HCT116 (cell line): ENCODE measurements at regions not wholly inside any gene's neighbourhood (a gene's known extent, or its start where the extent isn't known, plus 50 kb on each side); places are given as distances from the start of the nearest gene placed in this dataset.

Source experiments
- ATAC-seq: fragments of 200-7000 bp; cut with Tn5 transposase; 2 replicates; pipeline ENCODE4 v1.9.1; 2020; ENCODE audit warnings: mild to moderate bottlenecking, moderate library complexity
- BruUV-seq: library from RNA; stranded (reverse); fragments of 400-500 nt; replicated peaks from 2 replicates; lab custom pipeline; 2021; lab: Mats Ljungman, UMichigan
- CTCF ChIA-PET: fragments of 300-600 bp; sonication (Branson Sonifier 250); formaldehyde crosslinking; loops from one replicate; lab custom pipeline; 2021; ENCODE audit warnings: antibody characterized with exemption; lab: Charles Lee
- POLR2A ChIA-PET: fragments of 300-600, 350-600 bp; sonication (Branson Sonifier 250); formaldehyde crosslinking; loops from one replicate; lab custom pipeline; 2021; ENCODE audit warnings: antibody characterized with exemption; lab: Charles Lee
- RAD21 ChIA-PET, 2 experiments: fragments of 300-600 bp; sonication (Branson Sonifier 250); formaldehyde crosslinking; loops; one replicate each; lab custom pipeline; 2023; ENCODE audit warnings: low total read pairs in 2 of 2; ENCODE audit not compliant: uncharacterized antibody in 2 of 2, unreplicated experiment in 2 of 2, low non-redundant PET in 1 of 2; lab: Charles Lee
- DNase-seq: peaks from one replicate; pipeline ENCODE4 v3.0.0-alpha.2; 2010; ENCODE audit warnings: low read depth, low spot score
- H2AFZ ChIP-seq: fragments of 200-600 bp; shearing (Covaris generic), sonication (generic); 2 replicates; pipeline ENCODE4 v1.6.1; 2017; ENCODE audit warnings: low read depth, mixed run types, mixed read lengths, antibody characterized with exemption, low read length; ENCODE audit not compliant: poor library complexity, severe bottlenecking
- H3K27ac ChIP-seq: 2 replicates; pipeline ENCODE4 v1.5.1; 2012; ENCODE audit warnings: low read depth, low read length
- H3K27me3 ChIP-seq: fragments of 200-600 bp; sonication (generic); 2 replicates; pipeline ENCODE4 v1.6.1; 2016; ENCODE audit warnings: mixed run types, low read length, mixed read lengths; ENCODE audit not compliant: insufficient read depth
- H3K36me3 ChIP-seq, 2 experiments: fragments of 200-500 bp in 1 of 2; fragments of 200-600 bp in 1 of 2; sonication (Bioruptor generic) in 1 of 2; sonication (generic) in 1 of 2; 2 replicates each; pipeline versions ENCODE4 v1.5.1 to v1.6.1; 2014 to 2016; ENCODE audit warnings: low read length in 2 of 2, inconsistent platforms in 1 of 2, mixed read lengths in 1 of 2, mixed run types in 1 of 2; ENCODE audit not compliant: insufficient read depth in 2 of 2, control insufficient read depth in 1 of 2
- H3K4me1 ChIP-seq, 2 experiments: fragments of 200-600 bp in 1 of 2; sonication (generic) in 1 of 2; 2 replicates each; pipeline versions ENCODE4 v1.5.1 to v1.6.1; 2012 to 2017; ENCODE audit warnings: low read length in 2 of 2, inconsistent platforms in 1 of 2, mild to moderate bottlenecking in 1 of 2, mixed read lengths in 1 of 2, mixed run types in 1 of 2, moderate library complexity in 1 of 2; ENCODE audit not compliant: insufficient read depth in 2 of 2, control insufficient read depth in 1 of 2
- H3K4me2 ChIP-seq: fragments of 200-600 bp; sonication (generic); 2 replicates; pipeline ENCODE4 v1.6.1; 2017; ENCODE audit warnings: mixed run types, low read length, mixed read lengths
- H3K4me3 ChIP-seq, 2 experiments: fragments of 200-600 bp in 1 of 2; sonication (generic) in 1 of 2; replicated peaks in 1 of 2; 2 replicates each; pipeline ENCODE4 v1.5.1; 2011 to 2016; ENCODE audit warnings: low read length in 2 of 2, control low read depth in 1 of 2, low read depth in 1 of 2, mild to moderate bottlenecking in 1 of 2, mixed read lengths in 1 of 2, mixed run types in 1 of 2
- H3K79me2 ChIP-seq: fragments of 200-600 bp; sonication (generic); 2 replicates; pipeline ENCODE4 v1.6.1; 2017; ENCODE audit warnings: mild to moderate bottlenecking, mixed run types, low read length, moderate library complexity, mixed read lengths; ENCODE audit not compliant: insufficient read depth
- H3K9ac ChIP-seq: fragments of 200-600 bp; sonication (generic); 2 replicates; pipeline ENCODE4 v1.6.1; 2016; ENCODE audit warnings: low read length, mixed read lengths
- H3K9me2 ChIP-seq: fragments of 200-600 bp; sonication (generic), shearing (Covaris generic); 2 replicates; pipeline ENCODE4 v1.6.1; 2017; ENCODE audit warnings: mixed run types, mild to moderate bottlenecking, moderate library complexity; ENCODE audit not compliant: insufficient read depth
- H3K9me3 ChIP-seq, 2 experiments: fragments of 200-500 bp in 1 of 2; fragments of 200-600 bp in 1 of 2; sonication (Bioruptor generic) in 1 of 2; sonication (generic) in 1 of 2; 2 replicates each; pipeline ENCODE4 v1.6.1; 2014 to 2017; ENCODE audit warnings: low read length in 2 of 2, mixed read lengths in 2 of 2, inconsistent platforms in 1 of 2, low read depth in 1 of 2, mild to moderate bottlenecking in 1 of 2, mixed run types in 1 of 2, moderate library complexity in 1 of 2; ENCODE audit not compliant: control insufficient read depth in 1 of 2, insufficient read depth in 1 of 2
- H4K20me1 ChIP-seq: fragments of 200-600 bp; sonication (generic), shearing (Covaris generic); 2 replicates; pipeline ENCODE4 v1.6.1; 2017; ENCODE audit warnings: mixed run types, mild to moderate bottlenecking, moderate library complexity; ENCODE audit not compliant: insufficient read depth
- ATF3 ChIP-seq: IDR thresholded peaks from 2 replicates; pipeline ENCODE4 v1.6.1; 2012
- CTCF ChIP-seq, 3 experiments: fragments of 200-600 bp in 1 of 3; sonication (generic) in 1 of 3; IDR thresholded peaks in 2 of 3; conservative IDR thresholded peaks in 1 of 3; 2 replicates each; pipeline ENCODE4 v1.5.1; 2012 to 2017; ENCODE audit warnings: low read depth in 2 of 3, low read length in 2 of 3, antibody characterized with exemption in 1 of 3, borderline replicate concordance in 1 of 3, control low read depth in 1 of 3, mild to moderate bottlenecking in 1 of 3, mixed read lengths in 1 of 3, mixed run types in 1 of 3, moderate library complexity in 1 of 3; ENCODE audit not compliant: insufficient read depth in 1 of 3
- ELF1 ChIP-seq: IDR thresholded peaks from 2 replicates; pipeline ENCODE4 v1.6.1; 2012; ENCODE audit warnings: low read depth, borderline replicate concordance
- EZH2 ChIP-seq: fragments of 200-600 bp; sonication (generic); IDR thresholded peaks from 2 replicates; pipeline ENCODE4 v1.6.1; 2017; ENCODE audit warnings: antibody characterized with exemption, mixed run types
- EZH2phosphoT487 ChIP-seq: fragments of 200-600 bp; IDR thresholded peaks from 2 replicates; pipeline ENCODE4 v1.6.1; 2018; ENCODE audit warnings: antibody characterized with exemption, borderline replicate concordance
- FOSL1 ChIP-seq: IDR thresholded peaks from 2 replicates; pipeline ENCODE4 v1.6.1; 2012; ENCODE audit warnings: low read depth
- MAX ChIP-seq: IDR thresholded peaks from 2 replicates; pipeline ENCODE4 v1.6.1; 2012
- POLR2A ChIP-seq: IDR thresholded peaks from 2 replicates; pipeline ENCODE4 v1.7.0; 2011; ENCODE audit warnings: borderline replicate concordance; ENCODE audit not compliant: insufficient read depth, insufficient read length; ENCODE audit errors: extremely low read depth
- POLR2AphosphoS5 ChIP-seq: IDR thresholded peaks from 2 replicates; pipeline ENCODE4 v1.6.1; 2011; ENCODE audit warnings: mild to moderate bottlenecking, low read depth, low read length, moderate library complexity
- RAD21 ChIP-seq: IDR thresholded peaks from 2 replicates; pipeline ENCODE4 v1.6.1; 2012; ENCODE audit warnings: low read depth, mild to moderate bottlenecking
- SIN3A ChIP-seq: IDR thresholded peaks from 2 replicates; pipeline ENCODE4 v1.6.1; 2012; ENCODE audit warnings: low read depth
- SP1 ChIP-seq: IDR thresholded peaks from 2 replicates; pipeline ENCODE4 v1.6.1; 2012; ENCODE audit warnings: low read depth
- SRF ChIP-seq: IDR thresholded peaks from 2 replicates; pipeline ENCODE4 v1.6.1; 2012; ENCODE audit warnings: low read depth
- TCF7L2 ChIP-seq: IDR thresholded peaks from 2 replicates; pipeline ENCODE4 v1.7.0; 2011; ENCODE audit warnings: borderline replicate concordance, inconsistent platforms; ENCODE audit not compliant: insufficient read depth, insufficient read length; ENCODE audit errors: extremely low read depth
- YY1 ChIP-seq: IDR thresholded peaks from 2 replicates; pipeline ENCODE4 v1.6.1; 2011; ENCODE audit warnings: low read length, low read depth, moderate library complexity, mild to moderate bottlenecking; ENCODE audit not compliant: insufficient replicate concordance; ENCODE audit errors: extremely low read depth
- ZFX ChIP-seq: fragments of 450-650 bp; IDR thresholded peaks from 2 replicates; pipeline ENCODE4 v1.6.1; 2017
- ZNF274 ChIP-seq: fragments of 200-500 bp; sonication (Bioruptor generic); IDR thresholded peaks from 2 replicates; pipeline ENCODE4 v1.6.1; 2014; ENCODE audit warnings: mild to moderate bottlenecking, low read depth, low read length, inconsistent platforms
- intact Hi-C: fragments of 100-400 bp; cut with micrococcal nuclease; formaldehyde crosslinking; loops from 2 replicates; pipeline ENCODE4 v1.10.0; 2022

DNA sequence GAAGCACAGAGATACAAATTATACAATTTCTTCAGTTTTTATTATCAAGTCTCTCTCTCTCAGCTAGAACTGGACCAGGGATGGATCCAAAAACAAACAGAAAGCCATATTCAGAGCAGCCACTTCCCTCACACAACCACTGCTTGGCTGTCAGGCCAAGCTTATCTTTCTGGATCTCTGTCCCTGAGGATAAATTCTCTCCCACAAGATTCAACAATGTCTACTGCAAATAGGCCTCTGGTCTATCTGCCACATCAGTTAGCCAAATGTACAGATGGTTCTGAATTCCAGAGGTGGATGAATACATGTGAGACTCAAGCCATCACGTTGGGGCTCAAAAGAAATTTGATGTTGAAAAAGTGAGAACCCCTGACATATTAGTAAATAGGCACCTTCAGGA is 350.9 kb downstream of the LTN1 start:
- Histone ChIP-seq H3K9me3 (peaks cover 0 to 8% of the 10 kb centered on the region in 2 experiments; a peak in 2 of 4 replicates), H3K27ac (no peak overlapping the region), H3K4me2 (no peak overlapping the region), H2AFZ (no peak overlapping the region), H4K20me1 (no peaks in the 10 kb centered on the region), H3K9me2 (no peaks in the 10 kb centered on the region), H3K9ac (no peak overlapping the region), H3K36me3 (no peaks in the 10 kb centered on the region), H3K27me3 (no peaks in the 10 kb centered on the region), H3K4me1 (no peaks in the 10 kb centered on the region), H3K79me2 (no peaks in the 10 kb centered on the region), H3K4me3 (no peak overlapping the region)
- intact Hi-C loops: no loop called here
- ChIA-PET POLR2A (no interaction called here), CTCF (no interaction called here), RAD21 (no interaction called here)
- DNase-seq: no peak
- TF ChIP-seq SP1: no peak
- TF ChIP-seq ELF1: no peak
- no peak for TF ChIP-seq FOSL1
- no peak for TF ChIP-seq SIN3A
- no peak for TF ChIP-seq SRF
- no TSS peak for BruUV-seq
- no peak for ATAC-seq

DNA sequence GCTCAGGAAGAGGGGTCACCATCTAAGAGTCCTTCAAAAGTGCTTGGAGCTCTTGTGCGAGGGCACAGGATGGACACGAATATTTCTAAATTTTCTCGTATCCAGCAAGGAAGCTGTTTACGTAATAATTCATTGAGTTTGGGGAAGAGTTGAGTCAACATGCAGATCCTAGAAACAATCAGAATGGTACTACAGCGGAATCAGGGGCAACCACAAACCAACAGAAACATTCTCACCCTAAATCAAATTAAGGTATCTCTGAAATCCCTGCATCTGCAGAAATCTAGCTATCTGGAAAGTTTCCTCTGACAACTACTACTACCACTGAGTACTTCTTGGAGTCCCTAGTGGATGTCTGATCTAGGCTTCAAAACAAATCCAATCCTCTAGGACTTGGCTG is 352.4 kb downstream of the LTN1 start:
- Histone ChIP-seq H4K20me1 (no peaks in the 10 kb centered on the region), H3K27me3 (no peaks in the 10 kb centered on the region), H3K9me2 (no peaks in the 10 kb centered on the region), H3K27ac (no peak overlapping the region), H3K4me2 (no peak overlapping the region), H3K4me1 (no peaks in the 10 kb centered on the region), H3K9ac (no peak overlapping the region), H3K36me3 (no peaks in the 10 kb centered on the region), H3K9me3 (peaks cover 0 to 14% of the 10 kb centered on the region in 2 experiments; a peak in 2 of 4 replicates), H3K4me3 (no peak overlapping the region), H2AFZ (no peak overlapping the region), H3K79me2 (no peaks in the 10 kb centered on the region)
- ATAC-seq (no peak), DNase-seq (no peak)
- CTCF ChIA-PET: no interaction called here
- intact Hi-C loops: no loop called here
- RAD21 ChIA-PET: no interaction called here
- BruUV-seq: no TSS peak
- POLR2A ChIA-PET: no interaction called here
- no peak for TF ChIP-seq EZH2
- no peak for TF ChIP-seq YY1
- no peak for TF ChIP-seq POLR2AphosphoS5
- TF ChIP-seq ZFX: no peak
- no peak for TF ChIP-seq SIN3A
- no peak for TF ChIP-seq EZH2phosphoT487
- no peak for TF ChIP-seq CTCF (IDR thresholded peaks at IDR 0.05 in 2 of 3, conservative IDR thresholded peaks at IDR 0.05 in 1 of 3; ENCODE audit: borderline replicate concordance in 1 of 3, insufficient read depth in 1 of 3, low read depth in 2 of 3, low read length in 2 of 3)
- no peak for TF ChIP-seq RAD21
- TF ChIP-seq ATF3: no peak
- TF ChIP-seq SRF: no peak
- no peak for TF ChIP-seq ELF1
- no peak for TF ChIP-seq MAX
- TF ChIP-seq POLR2A: no peak
- TF ChIP-seq ZNF274: no peak
- TF ChIP-seq TCF7L2: no peak
